SKM-1 treated with dmso at 0.1 percent for 144 hours (cell line): ENCODE measurements at regions not wholly inside any gene's neighbourhood (a gene's known extent, or its start where the extent isn't known, plus 50 kb on each side); places are given as distances from the start of the nearest gene placed in this dataset.
"Not testable (repeated sequence)": the region's sequence is repeated elsewhere in the genome, so short reads cannot be mapped to it uniquely, and the experiment has no call there.

Source experiments
- DNase-seq: peaks from one replicate; lab custom pipeline; 2025; ENCODE audit not compliant: unreplicated experiment; lab: John Stamatoyannopoulos, UW

DNA sequence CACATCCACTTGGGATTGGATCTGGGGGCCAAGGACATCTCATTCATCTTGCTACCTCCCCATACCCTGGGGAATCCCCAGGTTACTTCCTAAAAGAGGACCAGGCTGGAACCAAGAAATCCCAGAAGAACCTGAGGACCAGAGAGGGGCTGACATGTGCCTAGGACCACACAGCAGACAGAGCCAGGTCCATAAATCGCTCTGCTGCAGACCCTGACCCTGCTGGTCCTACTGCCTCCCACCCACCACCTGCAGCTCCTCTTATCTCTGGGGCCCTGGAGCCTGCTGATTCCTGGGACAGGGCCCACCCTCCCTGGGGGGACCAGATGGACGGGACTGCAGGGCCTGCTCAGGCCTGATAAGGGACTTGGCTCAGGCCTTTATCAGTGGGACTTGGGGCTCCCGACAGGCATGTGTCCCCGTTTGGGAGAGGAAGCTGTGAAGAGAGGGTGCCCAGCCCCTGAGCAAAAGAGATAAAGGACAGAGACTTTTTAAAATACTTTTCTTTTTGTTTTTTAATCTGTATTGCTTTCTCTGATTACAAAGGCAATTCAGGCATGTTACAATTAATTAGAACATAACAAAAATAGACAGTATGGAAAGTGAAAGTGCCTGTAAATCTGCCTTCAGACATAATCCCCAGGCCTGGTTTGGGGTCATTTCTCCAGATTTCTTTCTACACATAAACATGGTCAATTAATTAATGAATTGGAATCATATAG is 101.3 kb upstream of the LARP1 start:
- no peak for DNase-seq

DNA sequence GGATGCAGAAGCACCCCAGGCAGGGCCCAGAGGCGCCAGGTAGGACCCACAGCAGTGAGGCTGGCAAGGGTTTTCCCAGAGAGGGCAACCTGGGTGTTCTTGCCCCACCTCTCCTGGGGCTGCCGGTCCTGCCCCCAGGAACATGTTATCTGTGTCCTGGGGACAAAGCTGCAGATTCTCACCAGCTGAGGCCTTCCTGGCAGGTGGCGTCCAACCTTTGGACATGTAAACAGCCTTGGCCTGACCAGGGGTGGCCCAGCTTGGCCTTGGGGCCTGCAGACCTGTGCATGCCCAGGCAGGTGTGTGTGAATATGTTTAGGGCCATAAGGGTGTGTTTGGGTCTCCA is 101.8 kb upstream of the LARP1 start:
- DNase-seq: no peak

DNA sequence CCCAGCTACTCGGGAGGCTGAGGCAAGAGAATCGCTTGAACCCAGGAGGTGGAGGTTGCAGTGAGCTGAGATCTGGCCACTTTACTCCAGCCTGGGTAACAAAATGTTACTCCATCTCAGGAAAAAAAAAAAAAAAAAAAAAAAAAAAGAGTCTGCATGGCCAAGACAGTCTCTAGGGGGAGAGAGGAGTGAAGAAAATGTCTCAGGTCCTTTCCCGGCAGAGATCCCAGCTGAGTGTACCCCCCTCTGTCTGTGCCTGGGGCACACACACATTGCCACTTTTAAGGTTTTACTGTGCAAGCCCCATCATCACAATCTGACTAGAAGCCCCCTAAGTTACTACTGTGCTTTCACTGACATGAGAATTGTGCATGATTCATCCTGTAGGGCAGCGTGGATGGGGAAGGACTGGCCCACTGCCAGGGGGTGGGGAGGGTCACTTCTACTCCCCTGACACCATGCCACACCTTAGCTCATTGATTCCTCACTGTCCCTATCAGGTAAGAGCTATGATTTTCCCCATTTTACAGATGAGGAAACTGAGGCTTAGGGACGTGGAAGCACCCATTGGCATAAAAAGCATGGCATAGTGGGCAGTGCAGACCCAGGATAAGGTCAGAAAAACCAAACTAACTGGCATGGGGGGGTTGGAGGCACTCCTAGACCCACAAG is 102.3 kb upstream of the LARP1 start:
- DNase-seq: no peak

DNA sequence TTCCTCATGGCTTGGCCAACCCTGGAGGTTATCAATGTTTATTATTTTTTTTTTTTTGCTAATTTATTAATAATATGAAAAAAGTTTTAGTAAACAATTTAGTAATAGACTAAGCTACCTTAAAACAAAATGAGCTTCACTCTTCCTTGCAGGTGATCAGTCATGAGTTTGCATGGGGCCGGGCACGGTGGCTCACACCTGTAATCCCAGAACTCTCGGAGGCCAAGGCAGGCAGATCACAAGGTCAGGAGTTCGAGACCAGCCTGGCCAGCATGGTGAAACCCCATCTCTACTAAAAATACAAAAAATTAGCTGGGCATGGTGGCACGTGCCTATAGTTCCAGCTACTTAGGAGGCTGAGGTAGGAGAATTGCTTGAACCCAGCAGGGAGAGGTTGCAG is 103.4 kb upstream of the LARP1 start:
- DNase-seq: not testable (repeated sequence)

DNA sequence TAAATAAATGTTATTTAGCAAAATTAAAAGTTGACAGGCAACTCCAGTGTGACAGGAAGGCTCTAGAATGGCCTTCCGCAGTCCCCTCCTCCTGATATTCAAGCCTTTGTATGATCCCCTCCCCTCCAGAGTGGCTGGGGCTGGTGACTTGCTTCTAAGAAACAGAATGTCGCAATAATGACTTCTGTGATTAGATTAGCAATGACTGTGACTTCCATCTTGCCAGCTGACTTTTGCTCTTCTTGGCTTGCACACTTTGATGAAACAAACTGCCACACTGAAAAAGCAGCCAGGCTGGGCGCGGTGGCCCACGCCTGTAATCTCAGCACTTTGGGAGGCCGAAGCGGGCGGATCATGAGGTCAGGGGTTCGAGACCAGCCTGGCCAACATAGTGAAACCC is 106.5 kb upstream of the LARP1 start:
- DNase-seq: peak; percentile 14

DNA sequence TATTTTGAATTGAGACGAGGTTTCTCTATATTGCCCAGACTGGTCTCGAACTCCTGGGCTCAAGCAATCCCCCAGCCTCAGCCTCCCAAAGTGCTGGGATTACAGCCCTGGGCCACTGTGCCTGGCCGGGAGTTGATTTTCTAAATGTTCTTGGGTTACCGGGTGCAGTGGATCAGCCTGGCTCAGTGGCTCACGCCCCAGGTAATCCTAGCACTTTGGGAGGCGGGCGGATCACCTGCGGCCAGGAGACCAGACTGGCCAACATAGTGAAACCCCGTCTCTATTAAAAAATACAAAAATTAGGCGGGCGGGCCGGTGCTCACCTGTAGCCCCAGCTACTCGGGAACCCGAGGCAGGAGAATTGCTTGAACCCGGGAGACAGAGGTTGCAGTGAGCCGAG is 106.9 kb upstream of the LARP1 start:
- DNase-seq: no peak

DNA sequence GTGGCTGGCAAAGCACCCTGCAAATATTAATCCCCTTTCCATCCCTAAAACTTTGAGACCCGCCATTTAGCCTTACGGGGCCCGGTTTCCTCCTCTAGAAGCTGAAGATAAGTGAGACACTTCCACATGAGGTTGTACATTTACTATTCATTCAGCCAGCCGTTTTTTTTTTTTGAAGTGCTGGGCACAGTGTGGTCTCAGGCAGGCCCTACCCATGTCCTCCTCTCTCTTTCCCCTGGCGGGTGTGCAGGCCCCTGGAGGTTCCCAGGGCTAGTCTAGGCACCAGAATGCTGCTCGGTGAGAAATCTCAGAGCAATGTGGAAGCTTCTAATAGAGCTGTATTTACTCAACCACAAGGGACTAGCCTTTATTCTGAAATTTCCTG is 107.4 kb upstream of the LARP1 start:
- DNase-seq: no peak

DNA sequence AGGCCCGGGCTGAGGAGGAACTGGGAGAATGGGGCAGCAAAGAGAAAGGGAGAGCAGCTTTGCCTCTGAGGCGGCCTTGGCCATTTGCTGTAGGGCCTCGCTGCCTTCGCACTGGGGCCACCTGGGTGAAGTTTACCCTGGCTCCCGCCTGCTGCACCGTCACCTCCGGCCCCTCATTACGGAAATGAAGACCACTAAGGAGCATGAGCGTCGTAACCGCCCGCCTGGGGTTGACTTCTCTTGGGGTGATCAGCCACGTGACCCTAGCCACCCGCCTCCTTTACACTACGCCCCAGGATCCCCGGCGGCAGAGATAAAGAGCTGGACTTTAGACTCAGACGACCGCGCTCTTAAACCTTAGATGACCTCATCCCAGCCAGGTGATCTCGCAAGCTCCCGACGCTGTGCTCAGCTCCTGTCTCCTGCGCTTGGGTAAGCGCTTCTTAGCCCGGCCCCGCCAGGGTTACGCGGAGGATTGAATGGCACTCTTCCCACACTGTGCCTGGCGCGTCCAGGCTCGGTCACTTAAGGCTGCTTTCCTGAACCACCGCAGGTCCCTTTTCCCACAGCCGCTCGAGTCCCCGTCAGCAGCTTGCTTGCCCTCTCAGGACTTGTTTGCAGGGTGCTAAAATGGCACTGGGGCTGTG is 107.9 kb upstream of the LARP1 start:
- DNase-seq: no peak

DNA sequence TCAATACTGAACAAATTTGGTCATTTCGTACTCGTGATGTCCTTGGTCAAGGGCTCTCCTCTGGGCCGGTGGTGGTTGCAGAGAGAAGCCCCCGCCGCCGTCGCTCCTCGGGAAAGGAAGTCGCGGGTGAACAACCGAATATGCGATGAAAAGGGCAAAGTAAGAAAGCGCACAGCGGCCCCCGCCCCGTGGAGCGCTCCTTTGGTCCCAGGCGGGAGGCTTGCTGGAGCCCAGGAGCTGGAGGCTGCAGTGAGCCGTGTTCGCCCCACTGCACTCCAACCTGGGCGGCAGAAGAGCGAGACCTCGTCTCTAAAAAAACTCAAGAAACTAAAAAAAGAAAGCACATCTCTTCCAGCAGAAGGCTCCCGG is 108.4 kb upstream of the LARP1 start:
- DNase-seq: no peak

DNA sequence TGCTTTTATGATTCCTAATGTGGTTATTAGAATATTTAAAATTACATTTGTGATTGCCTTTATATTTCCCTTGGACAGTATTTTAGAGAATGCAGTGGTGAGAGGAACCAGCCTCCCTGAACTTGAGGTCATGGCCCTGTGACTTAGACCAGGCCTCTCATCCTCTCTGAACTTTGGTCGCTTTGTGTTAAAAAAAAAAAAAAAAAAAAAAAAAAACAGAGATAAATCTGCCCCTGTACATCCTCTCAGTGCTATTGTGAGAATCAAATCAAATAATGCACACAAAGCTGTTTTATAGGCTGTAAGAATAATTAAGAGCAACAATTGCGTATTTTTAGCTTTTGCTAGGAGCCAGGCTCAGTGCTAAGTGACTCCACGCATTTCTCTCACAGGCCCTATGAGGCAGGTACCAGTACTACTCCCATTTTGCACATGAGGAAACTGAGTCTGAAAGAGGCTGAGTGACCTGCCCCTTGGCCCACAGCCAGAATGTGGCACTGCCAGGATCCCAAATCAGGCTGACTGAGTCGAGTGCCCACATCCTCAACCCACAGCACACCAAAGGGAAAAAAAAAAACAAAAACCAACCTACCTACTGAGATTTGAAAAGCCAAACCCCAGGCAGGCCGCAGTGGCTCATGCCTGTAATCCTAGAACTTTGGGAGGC is 110.3 kb upstream of the LARP1 start:
- no peak for DNase-seq

DNA sequence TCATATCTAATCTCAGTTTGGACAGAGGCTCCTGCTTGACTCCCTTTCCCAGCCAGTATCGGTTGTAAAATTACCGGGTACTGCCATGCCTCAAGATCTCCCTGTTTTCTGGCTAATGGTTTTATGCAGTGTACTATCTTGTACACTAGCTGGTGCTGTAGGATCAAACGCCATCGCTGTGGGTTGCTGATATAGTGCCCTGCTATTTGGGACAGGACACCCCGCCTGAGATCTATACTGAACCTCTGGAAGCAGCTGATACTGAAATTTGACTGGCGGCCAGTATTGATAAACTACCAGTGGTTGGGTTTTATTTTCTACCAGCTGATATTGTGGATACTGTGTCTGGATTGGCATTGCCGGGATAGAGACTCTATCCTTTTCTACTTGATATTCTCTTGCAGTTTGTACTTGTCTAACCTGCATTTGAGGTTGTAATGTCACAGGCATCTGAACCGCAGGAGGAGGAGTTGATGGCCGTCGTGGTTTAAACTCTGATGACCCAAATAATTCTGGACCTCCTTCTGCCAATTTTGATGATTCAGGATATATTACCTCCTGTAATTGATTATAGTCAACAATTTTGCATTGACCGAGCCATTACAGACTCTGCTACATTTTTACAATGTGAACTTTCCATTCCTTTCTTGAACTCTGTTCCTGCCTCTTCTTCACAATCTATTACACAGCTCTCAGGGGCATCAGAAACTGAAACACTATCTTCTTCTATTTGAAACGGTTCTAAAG is 112.5 kb upstream of the LARP1 start:
- peak; percentile 18 for DNase-seq

DNA sequence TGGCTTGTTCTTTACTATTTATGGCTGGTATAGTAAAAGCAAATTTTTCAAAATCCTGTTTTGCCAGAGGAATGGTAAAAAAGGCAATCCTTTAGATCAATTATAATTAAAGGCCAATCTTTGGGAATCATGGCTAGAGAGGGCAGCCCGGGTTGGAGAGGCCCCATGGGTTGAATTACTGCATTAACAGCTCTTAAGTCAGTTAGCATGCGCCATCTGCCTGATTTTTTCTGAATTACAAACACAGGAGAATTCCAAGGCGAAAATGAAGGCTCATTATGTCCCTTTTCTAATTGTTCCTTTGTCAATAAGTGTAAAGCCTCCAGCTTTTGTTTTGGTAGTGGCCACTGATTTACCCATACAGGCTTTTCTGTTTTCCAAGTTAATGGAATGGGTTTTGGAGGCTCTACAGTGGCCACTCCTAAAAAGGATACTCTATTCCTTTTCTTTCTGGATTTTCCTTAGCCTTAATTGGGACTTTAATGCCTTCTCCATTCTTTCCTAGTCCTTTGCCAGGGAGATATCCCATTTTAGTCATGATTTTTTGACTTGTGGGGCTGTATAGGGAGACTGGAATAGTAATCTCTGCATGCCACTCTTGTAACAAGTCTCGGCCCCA is 114.9 kb upstream of the LARP1 start:
- DNase-seq: peak; percentile 19

DNA sequence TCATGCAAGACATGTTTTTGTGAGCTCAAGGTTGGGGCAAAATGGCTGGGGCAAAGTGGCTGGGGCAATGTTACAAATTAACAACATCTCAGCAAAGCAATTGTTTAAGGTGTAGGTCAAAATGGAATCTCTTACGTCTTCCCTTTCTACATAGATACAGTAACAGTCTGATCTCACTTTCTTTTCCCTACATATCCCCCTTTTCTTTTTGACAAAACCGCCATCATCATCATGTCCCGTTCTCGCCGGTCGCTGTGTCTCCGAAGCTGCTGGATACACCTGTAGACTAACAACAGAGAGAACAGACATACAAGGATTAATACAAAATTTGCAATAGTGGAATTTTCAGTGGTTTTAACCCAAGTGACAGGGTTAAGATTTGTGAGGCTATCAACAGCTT is 118.4 kb upstream of the LARP1 start:
- not testable (repeated sequence) for DNase-seq

DNA sequence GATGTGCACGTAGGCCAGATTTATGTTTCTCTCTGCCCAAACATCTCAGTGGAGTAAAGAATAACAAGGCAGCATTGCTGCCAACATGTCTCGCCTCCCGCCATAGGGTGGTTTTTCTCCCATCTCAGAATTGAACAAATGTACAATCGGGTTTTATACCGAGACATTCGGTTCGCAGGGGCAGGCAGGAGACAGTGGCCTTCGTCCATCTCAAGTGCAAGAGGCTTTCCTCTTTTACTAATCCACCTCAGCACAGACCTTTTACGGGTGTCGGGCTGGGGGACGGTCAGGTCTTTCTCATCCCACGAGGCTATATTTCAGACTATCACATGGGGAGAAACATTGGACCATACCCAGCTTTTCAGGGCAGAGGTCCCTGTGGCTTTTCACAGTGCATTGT is 118.9 kb upstream of the LARP1 start:
- not testable (repeated sequence) for DNase-seq

DNA sequence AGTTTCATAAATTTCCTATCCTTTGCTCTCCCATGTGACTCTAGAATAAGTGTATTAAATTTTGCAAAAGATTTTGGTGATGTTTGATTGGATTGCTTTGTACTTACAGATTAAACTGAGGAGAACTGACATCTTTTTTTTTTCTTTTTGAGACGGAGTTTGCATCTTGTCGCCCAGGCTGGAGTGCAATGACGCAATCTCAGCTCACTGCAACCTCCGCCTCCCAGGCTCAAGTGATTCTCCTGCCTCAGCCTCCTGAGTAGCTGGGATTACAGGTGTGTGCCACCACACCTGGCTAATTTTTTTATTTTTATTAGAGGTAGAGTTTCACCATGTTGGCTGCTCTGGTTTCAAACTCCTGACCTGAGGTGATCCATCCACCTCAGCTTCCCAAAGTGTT is 121.4 kb upstream of the LARP1 start:
- not testable (repeated sequence) for DNase-seq

DNA sequence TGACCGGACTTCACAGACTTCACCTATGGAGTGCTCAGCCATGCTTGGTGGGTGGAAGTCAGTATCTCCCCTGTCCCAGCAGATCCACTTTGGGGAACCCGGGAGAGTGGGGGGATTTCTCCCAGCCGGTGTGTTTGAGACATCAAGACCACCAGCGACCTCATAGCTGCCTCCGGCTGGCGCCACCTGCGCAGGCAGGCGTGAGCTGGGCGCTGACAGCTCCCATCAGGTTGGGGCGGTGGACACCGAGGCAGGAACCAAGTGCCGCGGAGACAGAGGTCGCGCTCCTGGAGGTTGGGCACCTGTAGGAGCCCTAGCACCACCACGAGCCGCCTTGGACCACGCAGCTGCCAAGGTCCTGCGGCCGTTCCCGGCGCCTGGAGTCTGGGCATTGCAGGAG is 124.0 kb upstream of the LARP1 start:
- no peak for DNase-seq

DNA sequence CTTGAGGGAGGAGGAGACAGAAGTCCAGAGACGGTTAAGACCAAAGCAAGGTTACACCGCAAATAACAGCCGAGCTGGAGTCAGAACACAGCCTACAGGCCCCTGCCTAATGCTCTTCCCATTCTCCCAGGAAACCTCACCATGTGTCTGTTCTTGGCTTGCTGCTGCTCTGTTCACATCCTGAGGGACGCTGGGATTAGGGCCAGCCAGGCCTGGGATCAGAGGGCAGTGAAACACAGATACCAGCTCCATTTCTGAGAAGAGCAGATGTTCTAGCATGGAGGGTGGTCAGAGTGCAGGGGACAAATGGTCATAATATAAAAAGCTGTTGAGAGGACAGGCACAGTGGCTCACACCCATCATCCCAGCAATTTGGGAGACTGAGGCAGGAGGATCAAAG is 124.8 kb upstream of the LARP1 start:
- no peak for DNase-seq

DNA sequence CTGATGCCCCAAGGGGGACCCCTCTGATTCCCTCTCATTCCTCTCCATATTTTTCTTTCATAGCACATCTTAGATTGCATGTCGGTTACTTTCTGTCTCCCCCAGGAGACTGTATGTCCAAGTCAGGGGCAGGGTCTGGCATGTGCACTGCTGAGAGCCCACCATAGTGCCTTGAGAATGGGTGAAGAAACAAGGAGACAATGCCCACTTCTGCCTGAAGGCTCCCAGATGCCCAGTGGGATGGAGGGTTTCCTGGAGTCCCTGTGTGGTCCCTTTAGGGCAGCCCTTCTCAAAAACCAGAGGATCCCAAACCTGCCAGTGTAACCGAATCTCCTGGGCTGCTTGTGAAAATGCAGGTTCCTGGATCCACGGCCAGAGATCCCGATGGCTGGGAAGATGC is 126.5 kb upstream of the LARP1 start:
- no peak for DNase-seq

DNA sequence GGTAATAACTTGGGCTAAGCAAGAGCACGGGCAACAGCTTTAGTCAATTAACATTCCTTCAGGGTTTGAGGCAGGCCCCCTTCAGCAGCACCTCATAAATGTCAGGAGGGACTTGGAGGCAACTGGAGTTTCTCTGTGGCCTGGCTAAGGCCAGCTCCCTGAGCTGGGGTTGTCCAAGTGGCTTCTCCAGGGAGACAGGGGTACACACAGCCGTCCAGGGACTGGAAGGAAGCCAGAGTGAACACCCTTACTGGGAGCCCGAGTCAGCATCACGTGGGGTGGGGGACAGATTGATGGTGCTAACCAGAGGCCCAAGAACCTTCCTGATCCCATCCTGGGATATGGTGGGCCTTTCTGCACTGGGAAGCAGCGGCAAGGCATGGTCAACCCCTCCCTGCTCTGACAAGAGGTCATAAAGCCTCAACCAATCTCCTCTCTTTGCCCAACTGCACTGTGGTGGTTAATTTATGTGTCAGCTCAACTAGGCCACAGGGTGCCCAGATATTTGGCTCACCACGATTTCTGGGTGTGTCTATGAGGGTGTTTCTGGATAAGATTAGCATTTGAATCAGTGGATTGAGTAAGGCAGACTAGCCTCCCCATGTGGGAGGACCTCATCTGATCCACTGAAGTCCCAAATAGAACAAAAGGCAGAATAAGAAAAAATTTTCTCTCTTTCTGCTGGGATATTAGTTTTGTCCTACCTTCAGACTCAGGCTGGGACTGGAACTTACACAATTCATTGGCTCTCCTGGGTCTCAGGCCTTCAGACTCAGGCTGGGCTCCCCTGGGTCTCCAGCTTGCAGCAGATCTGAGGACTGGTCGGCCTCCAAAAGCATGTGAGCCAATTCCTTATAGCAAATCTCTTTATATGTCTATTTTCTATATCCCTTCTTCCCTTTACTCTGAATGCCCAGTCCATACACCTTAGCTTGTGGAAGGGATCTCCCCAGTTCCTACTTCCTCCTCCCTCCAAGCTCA is 127.2 kb upstream of the LARP1 start:
- DNase-seq: no peak
